Osteoblast (primary cell): ENCODE measurements at regions not wholly inside any gene's neighbourhood (a gene's known extent, or its start where the extent isn't known, plus 50 kb on each side); places are given as distances from the start of the nearest gene placed in this dataset.

ENCODE experiments used
- DNase-seq: peaks from one replicate; pipeline ENCODE4 v3.0.0; 2011; ENCODE audit warnings: low spot score, mixed read lengths; ENCODE audit not compliant: insufficient read length; ENCODE audit errors: missing footprints
- H2AFZ ChIP-seq: 2 replicates; pipeline ENCODE4 v1.6.0; 2011; ENCODE audit warnings: mild to moderate bottlenecking, low read length
- H3K27ac ChIP-seq: 2 replicates; pipeline ENCODE4 v1.5.1; 2011; ENCODE audit warnings: mild to moderate bottlenecking, low read depth, low read length, moderate library complexity
- H3K27me3 ChIP-seq: 2 replicates; pipeline ENCODE4 v1.6.0; 2012; ENCODE audit warnings: mild to moderate bottlenecking, control low read depth, inconsistent platforms, low read length, moderate library complexity; ENCODE audit not compliant: insufficient read depth
- H3K36me3 ChIP-seq: 2 replicates; pipeline ENCODE4 v1.5.1; 2011; ENCODE audit warnings: mild to moderate bottlenecking, low read length, control low read depth, moderate library complexity; ENCODE audit not compliant: insufficient read depth
- H3K4me1 ChIP-seq: 2 replicates; pipeline ENCODE4 v1.5.1; 2011; ENCODE audit warnings: mild to moderate bottlenecking, low read length, control low read depth, moderate library complexity; ENCODE audit not compliant: insufficient read depth
- H3K4me2 ChIP-seq: 2 replicates; pipeline ENCODE4 v1.6.0; 2011; ENCODE audit warnings: mild to moderate bottlenecking, low read length; ENCODE audit not compliant: insufficient read depth
- H3K4me3 ChIP-seq: fragments of 200-600 bp; sonication (generic); 3 replicates; pipeline ENCODE4 v1.5.1; 2012; ENCODE audit warnings: mild to moderate bottlenecking, low read length, inconsistent platforms; ENCODE audit not compliant: insufficient read depth
- H3K79me2 ChIP-seq: 2 replicates; pipeline ENCODE4 v1.6.0; 2012; ENCODE audit warnings: mild to moderate bottlenecking, low read length, control low read depth, inconsistent platforms; ENCODE audit not compliant: insufficient read depth
- H3K9me3 ChIP-seq: 2 replicates; pipeline ENCODE4 v1.5.1; 2011; ENCODE audit warnings: low read depth, low read length, control low read depth
- H4K20me1 ChIP-seq: 2 replicates; pipeline ENCODE4 v1.6.0; 2012; ENCODE audit warnings: mild to moderate bottlenecking, low read length, control low read depth; ENCODE audit not compliant: insufficient read depth
- TF ChIP-seq, protein P1 (sequence below): IDR thresholded peaks from 2 replicates; pipeline ENCODE4 v1.5.1; 2011; ENCODE audit warnings: mild to moderate bottlenecking, low read depth, low read length, moderate library complexity; ENCODE audit errors: extremely low read depth

DNA sequence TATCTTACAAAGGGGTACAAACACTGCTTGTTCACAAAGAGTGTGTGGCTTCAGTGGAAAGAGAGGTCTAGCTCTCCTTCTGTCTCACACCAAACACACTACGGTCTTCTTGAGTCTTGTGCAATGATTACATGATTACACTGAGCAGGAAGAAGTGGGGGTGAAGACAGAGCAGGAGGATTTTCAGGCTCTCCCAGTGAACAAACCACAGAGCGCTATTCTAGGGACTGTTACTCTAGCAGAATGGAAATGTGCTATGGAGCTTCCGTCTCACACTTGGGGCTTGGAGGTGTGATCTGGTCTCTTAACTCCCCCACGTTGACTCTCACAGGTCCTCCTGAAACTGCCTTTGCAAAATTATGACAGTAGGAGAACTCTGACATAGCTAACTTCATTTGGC is 203.4 kb downstream of the MYLK4 start:
- H3K4me2 ChIP-seq: no peak overlapping the region
- no peak overlapping the region for H3K4me3 ChIP-seq
- H4K20me1 ChIP-seq: no peaks in the 10 kb centered on the region
- TF ChIP-seq, protein P1, sequence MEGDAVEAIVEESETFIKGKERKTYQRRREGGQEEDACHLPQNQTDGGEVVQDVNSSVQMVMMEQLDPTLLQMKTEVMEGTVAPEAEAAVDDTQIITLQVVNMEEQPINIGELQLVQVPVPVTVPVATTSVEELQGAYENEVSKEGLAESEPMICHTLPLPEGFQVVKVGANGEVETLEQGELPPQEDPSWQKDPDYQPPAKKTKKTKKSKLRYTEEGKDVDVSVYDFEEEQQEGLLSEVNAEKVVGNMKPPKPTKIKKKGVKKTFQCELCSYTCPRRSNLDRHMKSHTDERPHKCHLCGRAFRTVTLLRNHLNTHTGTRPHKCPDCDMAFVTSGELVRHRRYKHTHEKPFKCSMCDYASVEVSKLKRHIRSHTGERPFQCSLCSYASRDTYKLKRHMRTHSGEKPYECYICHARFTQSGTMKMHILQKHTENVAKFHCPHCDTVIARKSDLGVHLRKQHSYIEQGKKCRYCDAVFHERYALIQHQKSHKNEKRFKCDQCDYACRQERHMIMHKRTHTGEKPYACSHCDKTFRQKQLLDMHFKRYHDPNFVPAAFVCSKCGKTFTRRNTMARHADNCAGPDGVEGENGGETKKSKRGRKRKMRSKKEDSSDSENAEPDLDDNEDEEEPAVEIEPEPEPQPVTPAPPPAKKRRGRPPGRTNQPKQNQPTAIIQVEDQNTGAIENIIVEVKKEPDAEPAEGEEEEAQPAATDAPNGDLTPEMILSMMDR: no peak
- H2AFZ ChIP-seq: no peak overlapping the region
- H3K27me3 ChIP-seq: peaks cover 16% of the 10 kb centered on the region
- peaks cover 9% of the 10 kb centered on the region for H3K4me1 ChIP-seq
- no peaks in the 10 kb centered on the region for H3K9me3 ChIP-seq
- H3K36me3 ChIP-seq: no peaks in the 10 kb centered on the region
- H3K27ac ChIP-seq: no peak overlapping the region
- H3K79me2 ChIP-seq: no peaks in the 10 kb centered on the region
- DNase-seq: no peak

DNA sequence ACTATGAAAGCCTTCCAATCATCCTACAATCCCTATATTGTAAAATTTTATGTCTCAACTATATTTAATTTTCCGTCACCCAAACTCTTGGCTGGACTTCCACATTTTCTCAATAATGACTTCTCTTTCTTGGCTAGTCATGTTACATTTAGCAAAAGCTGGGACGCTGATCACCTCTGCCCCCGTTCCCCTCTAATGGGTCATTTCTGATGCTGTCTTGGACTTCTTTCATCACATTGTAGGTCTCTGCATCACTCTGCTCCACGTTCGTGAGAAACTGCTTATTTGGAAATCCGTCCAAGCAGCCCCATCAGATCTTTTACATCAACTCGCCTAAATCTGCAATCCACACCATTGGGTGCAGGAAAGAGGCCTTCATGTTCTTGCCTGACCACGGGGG is 203.8 kb downstream of the MYLK4 start:
- Histone ChIP-seq H3K4me2 (no peak overlapping the region), H2AFZ (no peak overlapping the region), H3K27me3 (peaks cover 19% of the 10 kb centered on the region), H3K4me1 (peaks cover 9% of the 10 kb centered on the region), H3K9me3 (no peaks in the 10 kb centered on the region), H3K36me3 (no peaks in the 10 kb centered on the region), H3K27ac (no peak overlapping the region), H3K4me3 (no peak overlapping the region), H4K20me1 (no peaks in the 10 kb centered on the region), H3K79me2 (no peaks in the 10 kb centered on the region)
- DNase-seq: no peak
- TF ChIP-seq, protein P1: no peak

DNA sequence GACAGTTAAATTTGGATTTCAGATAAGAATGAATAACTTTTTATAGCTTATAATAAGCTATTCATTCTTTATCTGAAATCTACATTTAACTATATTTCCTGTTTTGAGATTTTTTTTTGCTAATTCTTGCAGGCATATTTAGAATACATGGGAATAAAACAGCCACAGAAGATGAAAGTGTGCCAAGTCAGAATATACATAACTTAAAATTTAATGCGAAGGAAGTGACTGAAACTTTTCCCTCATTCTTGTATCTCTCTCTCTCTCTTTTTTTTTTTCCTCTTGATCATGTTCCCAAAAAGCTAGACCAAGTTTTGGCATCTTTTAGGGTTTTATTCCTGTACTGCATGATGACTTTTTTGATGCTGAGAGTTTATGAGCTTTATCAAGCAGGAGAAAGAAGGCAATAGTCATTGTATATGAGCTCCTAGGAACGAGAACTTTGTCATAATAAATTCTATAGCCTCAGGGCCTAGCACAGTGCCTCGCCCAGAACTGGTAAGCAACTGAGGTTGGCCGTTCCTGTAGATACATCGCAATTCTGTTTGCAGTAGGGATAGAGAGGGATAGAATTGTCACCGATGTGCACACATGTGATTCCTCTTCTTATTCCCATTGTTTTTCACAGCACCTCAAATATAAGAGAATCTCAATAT is 205.2 kb downstream of the MYLK4 start:
- Histone ChIP-seq H3K4me2 (no peak overlapping the region), H3K27ac (no peak overlapping the region), H3K79me2 (no peaks in the 10 kb centered on the region), H3K4me1 (peaks cover 9% of the 10 kb centered on the region), H3K9me3 (no peaks in the 10 kb centered on the region), H2AFZ (no peak overlapping the region), H3K36me3 (no peaks in the 10 kb centered on the region), H4K20me1 (no peaks in the 10 kb centered on the region), H3K27me3 (peaks cover 22% of the 10 kb centered on the region), H3K4me3 (no peak overlapping the region)
- TF ChIP-seq, protein P1: no peak
- no peak for DNase-seq

DNA sequence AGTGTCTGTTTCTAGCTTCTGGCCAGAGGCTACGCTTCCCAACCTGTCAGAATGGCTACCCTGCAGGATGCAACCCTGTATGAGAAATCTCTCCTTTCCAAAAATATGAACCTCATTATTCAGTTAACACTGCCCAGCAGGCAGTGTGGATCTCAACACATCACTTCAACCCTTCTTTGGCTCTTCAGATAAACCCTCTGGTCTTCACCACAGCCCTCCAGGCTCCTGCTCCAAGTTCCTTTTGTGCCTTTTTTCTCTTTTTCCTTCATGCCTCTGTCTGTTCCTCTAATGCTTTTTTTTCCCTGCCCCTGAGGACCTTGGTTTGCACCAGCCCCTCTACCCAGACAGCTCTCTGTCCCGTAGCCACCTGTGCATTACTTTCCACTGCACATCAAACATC is 207.4 kb downstream of the MYLK4 start:
- no peak for DNase-seq
- Histone ChIP-seq H3K27ac (no peak overlapping the region), H3K4me3 (no peak overlapping the region), H3K9me3 (no peaks in the 10 kb centered on the region), H3K79me2 (no peaks in the 10 kb centered on the region), H3K27me3 (peaks cover 28% of the 10 kb centered on the region), H2AFZ (no peak overlapping the region), H3K36me3 (no peaks in the 10 kb centered on the region), H4K20me1 (no peaks in the 10 kb centered on the region), H3K4me2 (no peak overlapping the region), H3K4me1 (peaks cover 9% of the 10 kb centered on the region)
- TF ChIP-seq, protein P1: no peak
